ENCODE measurements at regions not wholly inside any gene's neighbourhood (a gene's known extent, or its start where the extent isn't known, plus 50 kb on each side); places are given as distances from the start of the nearest gene placed in this dataset.

- Histone ChIP-seq H3K27ac (ENCODE audit: low read length) (peak overlapping the region; percentile 13), H3K4me3 (ENCODE audit: low read length) (0 out of 2 replicates have a peak overlapping the region, but pooled peaks have one; percentile 1)
- TF ChIP-seq, protein P1, sequence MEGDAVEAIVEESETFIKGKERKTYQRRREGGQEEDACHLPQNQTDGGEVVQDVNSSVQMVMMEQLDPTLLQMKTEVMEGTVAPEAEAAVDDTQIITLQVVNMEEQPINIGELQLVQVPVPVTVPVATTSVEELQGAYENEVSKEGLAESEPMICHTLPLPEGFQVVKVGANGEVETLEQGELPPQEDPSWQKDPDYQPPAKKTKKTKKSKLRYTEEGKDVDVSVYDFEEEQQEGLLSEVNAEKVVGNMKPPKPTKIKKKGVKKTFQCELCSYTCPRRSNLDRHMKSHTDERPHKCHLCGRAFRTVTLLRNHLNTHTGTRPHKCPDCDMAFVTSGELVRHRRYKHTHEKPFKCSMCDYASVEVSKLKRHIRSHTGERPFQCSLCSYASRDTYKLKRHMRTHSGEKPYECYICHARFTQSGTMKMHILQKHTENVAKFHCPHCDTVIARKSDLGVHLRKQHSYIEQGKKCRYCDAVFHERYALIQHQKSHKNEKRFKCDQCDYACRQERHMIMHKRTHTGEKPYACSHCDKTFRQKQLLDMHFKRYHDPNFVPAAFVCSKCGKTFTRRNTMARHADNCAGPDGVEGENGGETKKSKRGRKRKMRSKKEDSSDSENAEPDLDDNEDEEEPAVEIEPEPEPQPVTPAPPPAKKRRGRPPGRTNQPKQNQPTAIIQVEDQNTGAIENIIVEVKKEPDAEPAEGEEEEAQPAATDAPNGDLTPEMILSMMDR (IDR thresholded peaks at IDR 0.05; ENCODE audit: low read depth, low read length), result no peak
- no peak for TF ChIP-seq EZH2phosphoT487 (IDR thresholded peaks at IDR 0.05; ENCODE audit: low read depth)
Measured at GRCh38 chr20:39338469-39339376, 376.6 kb downstream of the DHX35 start.

GRCh38 chr20:39333211-39333610, 371.1 kb downstream of the DHX35 start:
- H2AFZ ChIP-seq (ENCODE audit: low read depth, low read length), result no peak overlapping the region
- H3K9ac ChIP-seq (ENCODE audit: low read length), result no peak overlapping the region
- no peak for TF ChIP-seq EZH2phosphoT487 (IDR thresholded peaks at IDR 0.05; ENCODE audit: low read depth)
- TF ChIP-seq, protein P1 (IDR thresholded peaks at IDR 0.05; ENCODE audit: low read depth, low read length), result no peak
- H3K4me1 ChIP-seq (ENCODE audit: low read length), result peaks cover under 1% of the 10 kb centered on the region
- H3K4me3 ChIP-seq (ENCODE audit: low read length), result no peak overlapping the region
- no peaks in the 10 kb centered on the region for H3K79me2 ChIP-seq (ENCODE audit: low read length)
- no peak overlapping the region for H3K27ac ChIP-seq (ENCODE audit: low read length)
- no peaks in the 10 kb centered on the region for H3K36me3 ChIP-seq (replicated peaks; ENCODE audit: low read depth, low read length)
- H3K9me3 ChIP-seq (ENCODE audit: insufficient read depth, low read length), result no peaks in the 10 kb centered on the region
- H3K27me3 ChIP-seq (ENCODE audit: low read depth, low read length), result no peaks in the 10 kb centered on the region
- no peak overlapping the region for H3K4me2 ChIP-seq (ENCODE audit: low read length)
- no peaks in the 10 kb centered on the region for H4K20me1 ChIP-seq (ENCODE audit: insufficient read depth, low read length)

More at GRCh38 chr20:39338469-39339376, 376.6 kb downstream of the DHX35 start:
- Histone ChIP-seq H3K9me3 (ENCODE audit: insufficient read depth, low read length) (no peaks in the 10 kb centered on the region; the same call in 1 of the 2 replicates), H4K20me1 (ENCODE audit: insufficient read depth, low read length) (no peaks in the 10 kb centered on the region), H3K79me2 (ENCODE audit: low read length) (no peaks in the 10 kb centered on the region), H3K27me3 (ENCODE audit: low read depth, low read length) (no peaks in the 10 kb centered on the region), H3K4me1 (ENCODE audit: low read length) (peaks cover 28% of the 10 kb centered on the region), H3K4me2 (ENCODE audit: low read length) (peak overlapping the region; percentile 33), H3K36me3 (replicated peaks; ENCODE audit: low read depth, low read length) (no peaks in the 10 kb centered on the region), H3K9ac (ENCODE audit: low read length) (no peak overlapping the region), H2AFZ (ENCODE audit: low read depth, low read length) (peak overlapping the region; percentile 48)

GRCh38 chr20:39328347-39328746, 366.2 kb downstream of the DHX35 start:
- Histone ChIP-seq H3K27ac (ENCODE audit: low read length) (no peak overlapping the region), H3K9me3 (ENCODE audit: insufficient read depth, low read length) (no peaks in the 10 kb centered on the region), H3K9ac (ENCODE audit: low read length) (no peak overlapping the region), H3K79me2 (ENCODE audit: low read length) (no peaks in the 10 kb centered on the region), H3K4me2 (ENCODE audit: low read length) (no peak overlapping the region), H3K4me3 (ENCODE audit: low read length) (no peak overlapping the region), H2AFZ (ENCODE audit: low read depth, low read length) (no peak overlapping the region), H4K20me1 (ENCODE audit: insufficient read depth, low read length) (no peaks in the 10 kb centered on the region), H3K36me3 (replicated peaks; ENCODE audit: low read depth, low read length) (no peaks in the 10 kb centered on the region), H3K27me3 (ENCODE audit: low read depth, low read length) (no peaks in the 10 kb centered on the region), H3K4me1 (ENCODE audit: low read length) (no peaks in the 10 kb centered on the region)
- TF ChIP-seq, protein P1 (IDR thresholded peaks at IDR 0.05; ENCODE audit: low read depth, low read length), result no peak
- no peak for TF ChIP-seq EZH2phosphoT487 (IDR thresholded peaks at IDR 0.05; ENCODE audit: low read depth)

- H3K27ac ChIP-seq (ENCODE audit: low read length), result no peak overlapping the region
- H4K20me1 ChIP-seq (ENCODE audit: insufficient read depth, low read length), result no peaks in the 10 kb centered on the region
- no peaks in the 10 kb centered on the region for H3K27me3 ChIP-seq (ENCODE audit: low read depth, low read length)
- no peaks in the 10 kb centered on the region for H3K79me2 ChIP-seq (ENCODE audit: low read length)
- no peaks in the 10 kb centered on the region for H3K36me3 ChIP-seq (replicated peaks; ENCODE audit: low read depth, low read length)
- no peaks in the 10 kb centered on the region for H3K4me1 ChIP-seq (ENCODE audit: low read length)
- no peak overlapping the region for H3K4me3 ChIP-seq (ENCODE audit: low read length)
- TF ChIP-seq, protein P1 (IDR thresholded peaks at IDR 0.05; ENCODE audit: low read depth, low read length), result no peak
- no peak for TF ChIP-seq EZH2phosphoT487 (IDR thresholded peaks at IDR 0.05; ENCODE audit: low read depth)
- no peaks in the 10 kb centered on the region for H3K9me3 ChIP-seq (ENCODE audit: insufficient read depth, low read length)
- no peak overlapping the region for H3K9ac ChIP-seq (ENCODE audit: low read length)
- H2AFZ ChIP-seq (ENCODE audit: low read depth, low read length), result no peak overlapping the region
- no peak overlapping the region for H3K4me2 ChIP-seq (ENCODE audit: low read length)
Measured at GRCh38 chr20:39326050-39326449, 363.9 kb downstream of the DHX35 start.
